ENCODE measurements at regions not wholly inside any gene's neighbourhood (a gene's known extent, or its start where the extent isn't known, plus 50 kb on each side); places are given as distances from the start of the nearest gene placed in this dataset.
"Not testable (repeated sequence)": the region's sequence is repeated elsewhere in the genome, so short reads cannot be mapped to it uniquely, and the experiment has no call there.

GRCh38 chr12:5290368-5290767, 141.5 kb upstream of the NTF3 start:
- H3K27me3 Mint-ChIP-seq; H3K4me3 ChIP-seq (ENCODE audit: control insufficient read depth in 1 of 2, extremely low read depth in 1 of 2, low read length in 1 of 2); H3K27me3 ChIP-seq (replicated peaks in 1 of 2; ENCODE audit: control insufficient read depth in 2 of 2, extremely low read depth in 1 of 2, insufficient read depth in 2 of 2, low read length in 1 of 2); H3K9me3 Mint-ChIP-seq; H3K36me3 ChIP-seq (ENCODE audit: control insufficient read depth in 2 of 2, extremely low read depth in 1 of 2, insufficient read depth in 1 of 2, low read length in 1 of 2); H3K4me1 Mint-ChIP-seq; CTCF ChIA-PET; H3K27ac Mint-ChIP-seq; H3K4me3 Mint-ChIP-seq; POLR2A ChIA-PET; H3K4me1 ChIP-seq (ENCODE audit: control insufficient read depth in 1 of 2, extremely low read depth in 1 of 2, insufficient read depth in 2 of 2, low read length in 2 of 2); H3K36me3 Mint-ChIP-seq; H3K9me3 ChIP-seq; H3K27ac ChIP-seq (ENCODE audit: low read length); ATAC-seq (replicated peaks in 1 of 4): not testable (repeated sequence)
- DNase-seq = peak in 4 of 35 experiments; percentile 8 to 61 (median 23)
- WGBS (ENCODE audit: insufficient coverage) = 90% methylated on average over 15 of the region's 21 CpGs

DNA sequence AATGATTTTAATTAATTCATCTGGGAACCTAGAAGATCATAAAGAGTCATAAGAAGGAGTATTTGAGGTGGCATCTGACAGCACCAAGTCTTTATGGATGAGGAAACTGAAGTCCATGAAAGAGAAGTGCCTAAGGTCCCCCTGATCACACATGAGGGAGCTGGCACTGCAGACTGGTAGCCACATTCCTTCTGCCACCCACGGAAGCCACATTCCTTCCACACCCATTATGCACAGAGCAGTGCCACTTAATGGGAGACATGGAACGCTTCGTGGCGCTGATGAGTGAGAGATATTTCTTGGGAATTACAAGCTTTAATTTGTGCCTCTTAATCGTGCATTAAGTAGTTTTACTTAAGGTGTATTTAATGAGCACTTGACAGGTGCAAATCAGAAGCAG, 139.3 kb upstream of the NTF3 start:
- WGBS (ENCODE audit: insufficient coverage) = 93% methylated on average over 3 of the region's 5 CpGs
- no peaks in the 10 kb centered on the region for H3K4me1 Mint-ChIP-seq
- no peaks in the 10 kb centered on the region for H3K27me3 ChIP-seq (replicated peaks in 1 of 2; ENCODE audit: control insufficient read depth in 2 of 2, extremely low read depth in 1 of 2, insufficient read depth in 2 of 2, low read length in 1 of 2)

GRCh38 chr12:5293773-5294172, 138.1 kb upstream of the NTF3 start:
- CTCF ChIA-PET = no interaction called here
- H3K27me3 ChIP-seq (replicated peaks in 1 of 2; ENCODE audit: control insufficient read depth in 2 of 2, extremely low read depth in 1 of 2, insufficient read depth in 2 of 2, low read length in 1 of 2) = no peaks in the 10 kb centered on the region
- 60% methylated on average over 2 of the region's 2 CpGs for WGBS (ENCODE audit: insufficient coverage)
- no peaks in the 10 kb centered on the region for H3K36me3 Mint-ChIP-seq
- no peaks in the 10 kb centered on the region for H3K9me3 Mint-ChIP-seq
- ATAC-seq (replicated peaks in 1 of 4) = no peak
- POLR2A ChIA-PET = no interaction called here
- no peak overlapping the region for H3K27ac ChIP-seq (ENCODE audit: low read length)
- peaks cover 0 to 10% of the 10 kb centered on the region in 2 donors for H3K27me3 Mint-ChIP-seq
- no peak overlapping the region for H3K4me3 ChIP-seq (ENCODE audit: control insufficient read depth in 1 of 2, extremely low read depth in 1 of 2, low read length in 1 of 2)
- no peak overlapping the region for H3K27ac Mint-ChIP-seq
- H3K4me1 Mint-ChIP-seq = no peaks in the 10 kb centered on the region
- H3K4me3 Mint-ChIP-seq = no peak overlapping the region
- H3K9me3 ChIP-seq = no peaks in the 10 kb centered on the region
- DNase-seq = no peak
- no peaks in the 10 kb centered on the region for H3K4me1 ChIP-seq (ENCODE audit: control insufficient read depth in 1 of 2, extremely low read depth in 1 of 2, insufficient read depth in 2 of 2, low read length in 2 of 2)
- no peaks in the 10 kb centered on the region for H3K36me3 ChIP-seq (ENCODE audit: control insufficient read depth in 2 of 2, extremely low read depth in 1 of 2, insufficient read depth in 1 of 2, low read length in 1 of 2)

More for the DNA sequence above, 139.3 kb upstream of the NTF3 start:
- Mint-ChIP-seq H3K9me3 (no peaks in the 10 kb centered on the region), H3K4me3 (no peak overlapping the region), H3K27me3 (peaks cover 0 to 10% of the 10 kb centered on the region in 2 donors), H3K36me3 (no peaks in the 10 kb centered on the region), H3K27ac (no peak overlapping the region)
- no peak overlapping the region for H3K27ac ChIP-seq (ENCODE audit: low read length)
- no peak overlapping the region for H3K4me3 ChIP-seq (ENCODE audit: control insufficient read depth in 1 of 2, extremely low read depth in 1 of 2, low read length in 1 of 2)
- CTCF ChIA-PET = no interaction called here
- DNase-seq = no peak
- H3K4me1 ChIP-seq (ENCODE audit: control insufficient read depth in 1 of 2, extremely low read depth in 1 of 2, insufficient read depth in 2 of 2, low read length in 2 of 2) = no peaks in the 10 kb centered on the region
- ATAC-seq (replicated peaks in 1 of 4) = no peak
- no peaks in the 10 kb centered on the region for H3K9me3 ChIP-seq
- POLR2A ChIA-PET = no interaction called here
- no peaks in the 10 kb centered on the region for H3K36me3 ChIP-seq (ENCODE audit: control insufficient read depth in 2 of 2, extremely low read depth in 1 of 2, insufficient read depth in 1 of 2, low read length in 1 of 2)

DNA sequence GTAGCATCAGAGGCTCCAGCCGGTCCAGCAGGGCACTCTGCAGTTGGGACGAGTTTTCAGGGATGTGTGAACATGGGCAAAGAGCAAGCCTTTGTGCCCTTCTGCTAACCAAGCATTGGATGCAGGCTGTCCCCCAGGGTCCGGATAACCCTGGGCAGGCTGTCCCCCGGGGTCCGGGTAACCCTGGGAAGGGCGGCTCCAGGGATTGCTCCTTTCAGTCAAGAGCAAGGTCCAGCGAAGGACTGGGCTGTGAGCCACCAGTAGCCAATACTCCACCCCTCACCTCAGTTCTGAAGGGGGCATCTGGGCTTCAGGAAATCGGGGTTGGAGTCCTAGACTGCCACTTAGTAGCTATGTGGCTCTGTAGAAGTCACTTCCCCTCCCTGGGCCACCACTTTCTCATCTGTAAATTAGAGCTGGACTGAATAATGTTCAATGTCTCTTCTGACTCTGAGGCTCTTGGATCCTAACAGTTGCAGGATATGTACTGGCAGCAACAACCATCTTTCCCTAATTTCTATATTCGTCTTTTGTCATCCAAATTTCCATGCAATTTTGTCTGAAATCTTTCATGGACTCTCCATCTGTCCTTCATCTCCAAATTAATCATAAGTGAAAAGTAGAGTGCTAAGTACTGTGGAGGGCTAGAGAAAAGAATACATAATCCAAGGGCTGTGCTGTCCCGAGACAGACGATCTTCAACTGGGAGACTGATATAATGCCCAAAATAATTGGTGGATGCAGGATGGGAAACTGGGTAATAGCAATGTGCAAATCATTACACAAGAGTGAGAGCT, 137.4 kb upstream of the NTF3 start:
- ATAC-seq (replicated peaks in 1 of 4) (no peak), DNase-seq (no peak)
- Histone ChIP-seq H3K27ac (ENCODE audit: low read length) (no peak overlapping the region), H3K4me3 (ENCODE audit: control insufficient read depth in 1 of 2, extremely low read depth in 1 of 2, low read length in 1 of 2) (no peak overlapping the region), H3K27me3 (replicated peaks in 1 of 2; ENCODE audit: control insufficient read depth in 2 of 2, extremely low read depth in 1 of 2, insufficient read depth in 2 of 2, low read length in 1 of 2) (no peaks in the 10 kb centered on the region), H3K9me3 (no peaks in the 10 kb centered on the region), H3K4me1 (ENCODE audit: control insufficient read depth in 1 of 2, extremely low read depth in 1 of 2, insufficient read depth in 2 of 2, low read length in 2 of 2) (no peaks in the 10 kb centered on the region), H3K36me3 (ENCODE audit: control insufficient read depth in 2 of 2, extremely low read depth in 1 of 2, insufficient read depth in 1 of 2, low read length in 1 of 2) (no peaks in the 10 kb centered on the region)
- POLR2A ChIA-PET = no interaction called here
- CTCF ChIA-PET = no interaction called here
- no peak overlapping the region for H3K4me3 Mint-ChIP-seq
- WGBS (ENCODE audit: insufficient coverage) = 88% methylated on average over 4 of the region's 11 CpGs
- peaks cover 0 to 10% of the 10 kb centered on the region in 2 donors for H3K27me3 Mint-ChIP-seq
- no peaks in the 10 kb centered on the region for H3K4me1 Mint-ChIP-seq
- H3K36me3 Mint-ChIP-seq = no peaks in the 10 kb centered on the region
- no peaks in the 10 kb centered on the region for H3K9me3 Mint-ChIP-seq
- no peak overlapping the region for H3K27ac Mint-ChIP-seq

GRCh38 chr12:5295151-5295550, 136.8 kb upstream of the NTF3 start:
- no peaks in the 10 kb centered on the region for H3K36me3 ChIP-seq (ENCODE audit: control insufficient read depth in 2 of 2, extremely low read depth in 1 of 2, insufficient read depth in 1 of 2, low read length in 1 of 2)
- Mint-ChIP-seq H3K27ac (no peak overlapping the region), H3K36me3 (no peaks in the 10 kb centered on the region), H3K4me3 (no peak overlapping the region), H3K9me3 (no peaks in the 10 kb centered on the region), H3K4me1 (no peaks in the 10 kb centered on the region), H3K27me3 (peaks cover 0 to 10% of the 10 kb centered on the region in 2 donors)
- H3K27me3 ChIP-seq (replicated peaks in 1 of 2; ENCODE audit: control insufficient read depth in 2 of 2, extremely low read depth in 1 of 2, insufficient read depth in 2 of 2, low read length in 1 of 2) = no peaks in the 10 kb centered on the region
- no peaks in the 10 kb centered on the region for H3K9me3 ChIP-seq
- H3K27ac ChIP-seq (ENCODE audit: low read length) = no peak overlapping the region
- WGBS (ENCODE audit: insufficient coverage) = no CpG with 5 or more reads among the region's 3 CpGs
- ATAC-seq (replicated peaks in 1 of 4) = no peak
- POLR2A ChIA-PET = no interaction called here
- no peak for DNase-seq
- no peaks in the 10 kb centered on the region for H3K4me1 ChIP-seq (ENCODE audit: control insufficient read depth in 1 of 2, extremely low read depth in 1 of 2, insufficient read depth in 2 of 2, low read length in 2 of 2)
- H3K4me3 ChIP-seq (ENCODE audit: control insufficient read depth in 1 of 2, extremely low read depth in 1 of 2, low read length in 1 of 2) = no peak overlapping the region
- CTCF ChIA-PET = no interaction called here

- H3K4me3 Mint-ChIP-seq = no peak overlapping the region
- no peak overlapping the region for H3K27ac Mint-ChIP-seq
- CTCF ChIA-PET = no interaction called here
- Histone ChIP-seq H3K27ac (ENCODE audit: low read length) (no peak overlapping the region), H3K4me1 (ENCODE audit: control insufficient read depth in 1 of 2, extremely low read depth in 1 of 2, insufficient read depth in 2 of 2, low read length in 2 of 2) (no peaks in the 10 kb centered on the region), H3K9me3 (no peaks in the 10 kb centered on the region), H3K4me3 (ENCODE audit: control insufficient read depth in 1 of 2, extremely low read depth in 1 of 2, low read length in 1 of 2) (no peak overlapping the region), H3K36me3 (ENCODE audit: control insufficient read depth in 2 of 2, extremely low read depth in 1 of 2, insufficient read depth in 1 of 2, low read length in 1 of 2) (no peaks in the 10 kb centered on the region), H3K27me3 (replicated peaks in 1 of 2; ENCODE audit: control insufficient read depth in 2 of 2, extremely low read depth in 1 of 2, insufficient read depth in 2 of 2, low read length in 1 of 2) (no peaks in the 10 kb centered on the region)
- H3K27me3 Mint-ChIP-seq = peaks cover 0 to 10% of the 10 kb centered on the region in 2 donors
- DNase-seq = no peak
- no peaks in the 10 kb centered on the region for H3K4me1 Mint-ChIP-seq
- ATAC-seq (replicated peaks in 1 of 4) = no peak
- no peaks in the 10 kb centered on the region for H3K9me3 Mint-ChIP-seq
- H3K36me3 Mint-ChIP-seq = no peaks in the 10 kb centered on the region
- WGBS (ENCODE audit: insufficient coverage) = 100% methylated on average over 1 of the region's 2 CpGs
- POLR2A ChIA-PET = no interaction called here
Measured at GRCh38 chr12:5295996-5296395, 135.9 kb upstream of the NTF3 start.

GRCh38 chr12:5301539-5301938, 130.4 kb upstream of the NTF3 start:
- Histone ChIP-seq H3K9me3 (no peaks in the 10 kb centered on the region), H3K27me3 (replicated peaks in 1 of 2; ENCODE audit: control insufficient read depth in 2 of 2, extremely low read depth in 1 of 2, insufficient read depth in 2 of 2, low read length in 1 of 2) (no peaks in the 10 kb centered on the region), H3K4me1 (ENCODE audit: control insufficient read depth in 1 of 2, extremely low read depth in 1 of 2, insufficient read depth in 2 of 2, low read length in 2 of 2) (no peaks in the 10 kb centered on the region), H3K4me3 (ENCODE audit: control insufficient read depth in 1 of 2, extremely low read depth in 1 of 2, low read length in 1 of 2) (no peak overlapping the region), H3K27ac (ENCODE audit: low read length) (no peak overlapping the region), H3K36me3 (ENCODE audit: control insufficient read depth in 2 of 2, extremely low read depth in 1 of 2, insufficient read depth in 1 of 2, low read length in 1 of 2) (no peaks in the 10 kb centered on the region)
- ATAC-seq (replicated peaks in 1 of 4) (no peak), DNase-seq (no peak)
- H3K4me1 Mint-ChIP-seq = no peaks in the 10 kb centered on the region
- H3K27me3 Mint-ChIP-seq = peaks cover 2 to 8% of the 10 kb centered on the region in 2 donors
- H3K4me3 Mint-ChIP-seq = no peak overlapping the region
- H3K27ac Mint-ChIP-seq = no peak overlapping the region
- POLR2A ChIA-PET = no interaction called here
- CTCF ChIA-PET = no interaction called here
- H3K9me3 Mint-ChIP-seq = no peaks in the 10 kb centered on the region
- no peaks in the 10 kb centered on the region for H3K36me3 Mint-ChIP-seq
